Activated naive CD4-positive, alpha-beta T cell treated with anti-CD3 and anti-CD28 coated beads, Interleukin-2, amount 50 U/mL, for 72 hours (primary cell): ENCODE measurements at regions not wholly inside any gene's neighbourhood (a gene's known extent, or its start where the extent isn't known, plus 50 kb on each side); places are given as distances from the start of the nearest gene placed in this dataset.

Source experiments
- ATAC-seq, 2 donors: fragments of 150-1000 bp; cut with Tn5 transposase; 2 replicates each; pipeline ENCODE4 v1.10.0; 2021; ENCODE audit warnings: mild to moderate bottlenecking in 2 of 2, moderate library complexity in 2 of 2
- DNase-seq, 2 donors: peaks; one replicate each; pipeline ENCODE4 v3.0.0; 2021 to 2022; ENCODE audit warnings: low spot score in 2 of 2
- H3K27ac Mint-ChIP-seq, 2 donors: one replicate each; pipeline ENCODE4 v1.8.0; 2022; ENCODE audit warnings: mild to moderate bottlenecking in 2 of 2, mixed read lengths in 2 of 2
- H3K36me3 Mint-ChIP-seq, 2 donors: one replicate each; pipeline ENCODE4 v1.8.0; 2022; ENCODE audit warnings: mixed read lengths in 2 of 2
- H3K9me3 Mint-ChIP-seq, 2 donors: one replicate each; pipeline ENCODE4 v1.8.0; 2022; ENCODE audit warnings: mixed read lengths in 2 of 2

GRCh38 chr18:22550366-22550765 is 132.7 kb upstream of the CTAGE1 start:
- no peak overlapping the region for H3K27ac Mint-ChIP-seq
- no peak for ATAC-seq
- H3K36me3 Mint-ChIP-seq = no peaks in the 10 kb centered on the region
- no peaks in the 10 kb centered on the region for H3K9me3 Mint-ChIP-seq
- DNase-seq = no peak

- Mint-ChIP-seq H3K9me3 (no peaks in the 10 kb centered on the region), H3K36me3 (no peaks in the 10 kb centered on the region), H3K27ac (no peak overlapping the region)
- ATAC-seq (no peak), DNase-seq (no peak)
These were observed 133.1 kb upstream of the CTAGE1 start for GRCh38 chr18:22550861-22551260.

GRCh38 chr18:22551536-22552151 is 133.9 kb upstream of the CTAGE1 start:
- no peak for DNase-seq
- H3K9me3 Mint-ChIP-seq = no peaks in the 10 kb centered on the region
- no peaks in the 10 kb centered on the region for H3K36me3 Mint-ChIP-seq
- ATAC-seq = no peak
- no peak overlapping the region for H3K27ac Mint-ChIP-seq

- no peak for DNase-seq
- H3K36me3 Mint-ChIP-seq = peaks cover 0 to 4% of the 10 kb centered on the region in 2 donors
- ATAC-seq = no peak
- H3K9me3 Mint-ChIP-seq = no peaks in the 10 kb centered on the region
- H3K27ac Mint-ChIP-seq = no peak overlapping the region
These were observed 134.5 kb upstream of the CTAGE1 start for GRCh38 chr18:22552254-22552653.

GRCh38 chr18:22552899-22553460 is 135.3 kb upstream of the CTAGE1 start:
- DNase-seq (no peak), ATAC-seq (no peak)
- Mint-ChIP-seq H3K27ac (no peak overlapping the region), H3K36me3 (peaks cover 0 to 4% of the 10 kb centered on the region in 2 donors), H3K9me3 (no peaks in the 10 kb centered on the region)

GRCh38 chr18:22556222-22557167 is 138.8 kb upstream of the CTAGE1 start:
- H3K9me3 Mint-ChIP-seq = no peaks in the 10 kb centered on the region
- no peak for ATAC-seq
- peaks cover 0 to 12% of the 10 kb centered on the region in 2 donors for H3K36me3 Mint-ChIP-seq
- DNase-seq = no peak
- no peak overlapping the region for H3K27ac Mint-ChIP-seq

- ATAC-seq = no peak
- no peaks in the 10 kb centered on the region for H3K9me3 Mint-ChIP-seq
- peaks cover 0 to 12% of the 10 kb centered on the region in 2 donors for H3K36me3 Mint-ChIP-seq
These were observed 139.6 kb upstream of the CTAGE1 start for GRCh38 chr18:22557168-22557941.

GRCh38 chr18:22558945-22559385 is 141.2 kb upstream of the CTAGE1 start:
- peaks cover 0 to 12% of the 10 kb centered on the region in 2 donors for H3K36me3 Mint-ChIP-seq
- ATAC-seq (no peak), DNase-seq (no peak)
- no peak overlapping the region for H3K27ac Mint-ChIP-seq
- no peaks in the 10 kb centered on the region for H3K9me3 Mint-ChIP-seq

More at GRCh38 chr18:22557168-22557941, 139.6 kb upstream of the CTAGE1 start:
- DNase-seq = no peak
- no peak overlapping the region for H3K27ac Mint-ChIP-seq

GRCh38 chr18:22559414-22560274 is 141.9 kb upstream of the CTAGE1 start:
- DNase-seq = no peak
- Mint-ChIP-seq H3K36me3 (peaks cover 0 to 12% of the 10 kb centered on the region in 2 donors), H3K27ac (no peak overlapping the region), H3K9me3 (no peaks in the 10 kb centered on the region)
- peak in 1 of 2 donors; percentile 28 for ATAC-seq

- DNase-seq = no peak
- H3K9me3 Mint-ChIP-seq = no peaks in the 10 kb centered on the region
- no peak overlapping the region for H3K27ac Mint-ChIP-seq
- ATAC-seq = no peak
- peaks cover 0 to 12% of the 10 kb centered on the region in 2 donors for H3K36me3 Mint-ChIP-seq
These were observed 142.5 kb upstream of the CTAGE1 start for GRCh38 chr18:22560275-22560610.

- Mint-ChIP-seq H3K36me3 (peaks cover 0 to 12% of the 10 kb centered on the region in 2 donors), H3K9me3 (no peaks in the 10 kb centered on the region), H3K27ac (no peak overlapping the region)
- DNase-seq (no peak), ATAC-seq (no peak)
These were observed 143.1 kb upstream of the CTAGE1 start for GRCh38 chr18:22560797-22561196.

- peaks cover 0 to 8% of the 10 kb centered on the region in 2 donors for H3K36me3 Mint-ChIP-seq
- no peak overlapping the region for H3K27ac Mint-ChIP-seq
- H3K9me3 Mint-ChIP-seq = no peaks in the 10 kb centered on the region
- no peak for DNase-seq
- ATAC-seq = peak in 1 of 2 donors; percentile 71
These were observed 145.5 kb upstream of the CTAGE1 start for GRCh38 chr18:22563164-22563583.

- Mint-ChIP-seq H3K36me3 (peaks cover 0 to 8% of the 10 kb centered on the region in 2 donors), H3K9me3 (no peaks in the 10 kb centered on the region), H3K27ac (no peak overlapping the region)
- DNase-seq (no peak), ATAC-seq (no peak)
These were observed 146.3 kb upstream of the CTAGE1 start for GRCh38 chr18:22564036-22564435.

GRCh38 chr18:22566703-22567420 is 149.1 kb upstream of the CTAGE1 start:
- Mint-ChIP-seq H3K9me3 (no peaks in the 10 kb centered on the region), H3K27ac (no peak overlapping the region), H3K36me3 (no peaks in the 10 kb centered on the region)
- ATAC-seq (no peak), DNase-seq (no peak)

GRCh38 chr18:22567794-22568193 is 150.1 kb upstream of the CTAGE1 start:
- Mint-ChIP-seq H3K9me3 (no peaks in the 10 kb centered on the region), H3K27ac (no peak overlapping the region), H3K36me3 (no peaks in the 10 kb centered on the region)
- no peak for DNase-seq
- no peak for ATAC-seq
